ENCODE measurements at regions not wholly inside any gene's neighbourhood (a gene's known extent, or its start where the extent isn't known, plus 50 kb on each side); places are given as distances from the start of the nearest gene placed in this dataset.
A peak's percentile ranks its signal among the peaks of the same experiment; 100 is the strongest.

GRCh38 chr13:79155883-79156282 lies 250.2 kb downstream of the RBM26 start:
- TF ChIP-seq CTCF (conservative IDR thresholded peaks at IDR 0.05 in 1 of 2, IDR thresholded peaks at IDR 0.05 in 1 of 2; ENCODE audit: extremely low read depth in 1 of 2, insufficient read depth in 1 of 2, low read depth in 1 of 2, low read length in 2 of 2) (peak in 1 of 2 donors; percentile 17), EZH2 (IDR thresholded peaks at IDR 0.05; ENCODE audit: borderline replicate concordance, low read length) (no peak)

Measured in mammary epithelial cell (primary cell).